ENCODE measurements at regions not wholly inside any gene's neighbourhood (a gene's known extent, or its start where the extent isn't known, plus 50 kb on each side); places are given as distances from the start of the nearest gene placed in this dataset.

DNA sequence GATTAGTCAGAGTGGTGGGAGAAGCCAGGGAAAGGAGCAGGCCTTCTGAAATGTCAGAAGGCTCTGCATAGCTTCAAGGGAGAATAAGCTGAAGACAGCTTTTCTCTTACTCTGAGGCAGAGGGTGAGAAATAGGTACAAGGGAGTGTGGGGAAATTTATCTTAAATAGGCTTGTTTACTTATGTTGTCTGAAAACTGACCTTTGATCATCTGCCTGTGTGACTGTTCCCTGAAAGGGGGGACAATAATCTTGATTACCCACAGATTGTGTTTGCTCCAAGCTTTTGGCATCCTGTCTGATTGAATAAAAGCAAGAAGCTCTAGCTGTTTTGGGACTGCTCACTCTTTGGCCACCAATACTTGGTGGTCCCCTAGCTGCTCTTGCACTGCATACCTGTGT is 91.7 kb upstream of the TMSB4Y start (continued):
- TF ChIP-seq, protein P1, sequence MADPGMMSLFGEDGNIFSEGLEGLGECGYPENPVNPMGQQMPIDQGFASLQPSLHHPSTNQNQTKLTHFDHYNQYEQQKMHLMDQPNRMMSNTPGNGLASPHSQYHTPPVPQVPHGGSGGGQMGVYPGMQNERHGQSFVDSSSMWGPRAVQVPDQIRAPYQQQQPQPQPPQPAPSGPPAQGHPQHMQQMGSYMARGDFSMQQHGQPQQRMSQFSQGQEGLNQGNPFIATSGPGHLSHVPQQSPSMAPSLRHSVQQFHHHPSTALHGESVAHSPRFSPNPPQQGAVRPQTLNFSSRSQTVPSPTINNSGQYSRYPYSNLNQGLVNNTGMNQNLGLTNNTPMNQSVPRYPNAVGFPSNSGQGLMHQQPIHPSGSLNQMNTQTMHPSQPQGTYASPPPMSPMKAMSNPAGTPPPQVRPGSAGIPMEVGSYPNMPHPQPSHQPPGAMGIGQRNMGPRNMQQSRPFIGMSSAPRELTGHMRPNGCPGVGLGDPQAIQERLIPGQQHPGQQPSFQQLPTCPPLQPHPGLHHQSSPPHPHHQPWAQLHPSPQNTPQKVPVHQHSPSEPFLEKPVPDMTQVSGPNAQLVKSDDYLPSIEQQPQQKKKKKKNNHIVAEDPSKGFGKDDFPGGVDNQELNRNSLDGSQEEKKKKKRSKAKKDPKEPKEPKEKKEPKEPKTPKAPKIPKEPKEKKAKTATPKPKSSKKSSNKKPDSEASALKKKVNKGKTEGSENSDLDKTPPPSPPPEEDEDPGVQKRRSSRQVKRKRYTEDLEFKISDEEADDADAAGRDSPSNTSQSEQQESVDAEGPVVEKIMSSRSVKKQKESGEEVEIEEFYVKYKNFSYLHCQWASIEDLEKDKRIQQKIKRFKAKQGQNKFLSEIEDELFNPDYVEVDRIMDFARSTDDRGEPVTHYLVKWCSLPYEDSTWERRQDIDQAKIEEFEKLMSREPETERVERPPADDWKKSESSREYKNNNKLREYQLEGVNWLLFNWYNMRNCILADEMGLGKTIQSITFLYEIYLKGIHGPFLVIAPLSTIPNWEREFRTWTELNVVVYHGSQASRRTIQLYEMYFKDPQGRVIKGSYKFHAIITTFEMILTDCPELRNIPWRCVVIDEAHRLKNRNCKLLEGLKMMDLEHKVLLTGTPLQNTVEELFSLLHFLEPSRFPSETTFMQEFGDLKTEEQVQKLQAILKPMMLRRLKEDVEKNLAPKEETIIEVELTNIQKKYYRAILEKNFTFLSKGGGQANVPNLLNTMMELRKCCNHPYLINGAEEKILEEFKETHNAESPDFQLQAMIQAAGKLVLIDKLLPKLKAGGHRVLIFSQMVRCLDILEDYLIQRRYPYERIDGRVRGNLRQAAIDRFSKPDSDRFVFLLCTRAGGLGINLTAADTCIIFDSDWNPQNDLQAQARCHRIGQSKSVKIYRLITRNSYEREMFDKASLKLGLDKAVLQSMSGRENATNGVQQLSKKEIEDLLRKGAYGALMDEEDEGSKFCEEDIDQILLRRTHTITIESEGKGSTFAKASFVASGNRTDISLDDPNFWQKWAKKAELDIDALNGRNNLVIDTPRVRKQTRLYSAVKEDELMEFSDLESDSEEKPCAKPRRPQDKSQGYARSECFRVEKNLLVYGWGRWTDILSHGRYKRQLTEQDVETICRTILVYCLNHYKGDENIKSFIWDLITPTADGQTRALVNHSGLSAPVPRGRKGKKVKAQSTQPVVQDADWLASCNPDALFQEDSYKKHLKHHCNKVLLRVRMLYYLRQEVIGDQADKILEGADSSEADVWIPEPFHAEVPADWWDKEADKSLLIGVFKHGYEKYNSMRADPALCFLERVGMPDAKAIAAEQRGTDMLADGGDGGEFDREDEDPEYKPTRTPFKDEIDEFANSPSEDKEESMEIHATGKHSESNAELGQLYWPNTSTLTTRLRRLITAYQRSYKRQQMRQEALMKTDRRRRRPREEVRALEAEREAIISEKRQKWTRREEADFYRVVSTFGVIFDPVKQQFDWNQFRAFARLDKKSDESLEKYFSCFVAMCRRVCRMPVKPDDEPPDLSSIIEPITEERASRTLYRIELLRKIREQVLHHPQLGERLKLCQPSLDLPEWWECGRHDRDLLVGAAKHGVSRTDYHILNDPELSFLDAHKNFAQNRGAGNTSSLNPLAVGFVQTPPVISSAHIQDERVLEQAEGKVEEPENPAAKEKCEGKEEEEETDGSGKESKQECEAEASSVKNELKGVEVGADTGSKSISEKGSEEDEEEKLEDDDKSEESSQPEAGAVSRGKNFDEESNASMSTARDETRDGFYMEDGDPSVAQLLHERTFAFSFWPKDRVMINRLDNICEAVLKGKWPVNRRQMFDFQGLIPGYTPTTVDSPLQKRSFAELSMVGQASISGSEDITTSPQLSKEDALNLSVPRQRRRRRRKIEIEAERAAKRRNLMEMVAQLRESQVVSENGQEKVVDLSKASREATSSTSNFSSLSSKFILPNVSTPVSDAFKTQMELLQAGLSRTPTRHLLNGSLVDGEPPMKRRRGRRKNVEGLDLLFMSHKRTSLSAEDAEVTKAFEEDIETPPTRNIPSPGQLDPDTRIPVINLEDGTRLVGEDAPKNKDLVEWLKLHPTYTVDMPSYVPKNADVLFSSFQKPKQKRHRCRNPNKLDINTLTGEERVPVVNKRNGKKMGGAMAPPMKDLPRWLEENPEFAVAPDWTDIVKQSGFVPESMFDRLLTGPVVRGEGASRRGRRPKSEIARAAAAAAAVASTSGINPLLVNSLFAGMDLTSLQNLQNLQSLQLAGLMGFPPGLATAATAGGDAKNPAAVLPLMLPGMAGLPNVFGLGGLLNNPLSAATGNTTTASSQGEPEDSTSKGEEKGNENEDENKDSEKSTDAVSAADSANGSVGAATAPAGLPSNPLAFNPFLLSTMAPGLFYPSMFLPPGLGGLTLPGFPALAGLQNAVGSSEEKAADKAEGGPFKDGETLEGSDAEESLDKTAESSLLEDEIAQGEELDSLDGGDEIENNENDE (IDR thresholded peaks at IDR 0.05; ENCODE audit: insufficient replicate concordance, low read length) = no peak
- TF ChIP-seq RAD21 (IDR thresholded peaks at IDR 0.05 in 1 of 2, conservative IDR thresholded peaks at IDR 0.05 in 1 of 2; ENCODE audit: low read depth in 2 of 2, low read length in 2 of 2) (no peak), BCL11A (IDR thresholded peaks at IDR 0.05; ENCODE audit: low read depth in 2 of 2, low read length in 2 of 2) (no peak), CBX5 (IDR thresholded peaks at IDR 0.05; ENCODE audit: low read depth, low read length) (no peak), ASH2L (IDR thresholded peaks at IDR 0.05; ENCODE audit: low read length) (no peak), FOSL1 (IDR thresholded peaks at IDR 0.05; ENCODE audit: insufficient read depth, low read depth, low read length) (no peak), POLR2A (IDR thresholded peaks at IDR 0.05; ENCODE audit: control extremely low read depth in 1 of 2, low read depth in 2 of 2, low read length in 2 of 2) (no peak), RXRA (IDR thresholded peaks at IDR 0.05; ENCODE audit: insufficient read depth, low read depth, low read length) (no peak)
- TF ChIP-seq, protein P2, sequence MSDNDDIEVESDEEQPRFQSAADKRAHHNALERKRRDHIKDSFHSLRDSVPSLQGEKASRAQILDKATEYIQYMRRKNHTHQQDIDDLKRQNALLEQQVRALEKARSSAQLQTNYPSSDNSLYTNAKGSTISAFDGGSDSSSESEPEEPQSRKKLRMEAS (IDR thresholded peaks at IDR 0.05) = no peak
